ENCODE measurements at regions not wholly inside any gene's neighbourhood (a gene's known extent, or its start where the extent isn't known, plus 50 kb on each side); places are given as distances from the start of the nearest gene placed in this dataset.
"Not testable (repeated sequence)": the region's sequence is repeated elsewhere in the genome, so short reads cannot be mapped to it uniquely, and the experiment has no call there.

DNA sequence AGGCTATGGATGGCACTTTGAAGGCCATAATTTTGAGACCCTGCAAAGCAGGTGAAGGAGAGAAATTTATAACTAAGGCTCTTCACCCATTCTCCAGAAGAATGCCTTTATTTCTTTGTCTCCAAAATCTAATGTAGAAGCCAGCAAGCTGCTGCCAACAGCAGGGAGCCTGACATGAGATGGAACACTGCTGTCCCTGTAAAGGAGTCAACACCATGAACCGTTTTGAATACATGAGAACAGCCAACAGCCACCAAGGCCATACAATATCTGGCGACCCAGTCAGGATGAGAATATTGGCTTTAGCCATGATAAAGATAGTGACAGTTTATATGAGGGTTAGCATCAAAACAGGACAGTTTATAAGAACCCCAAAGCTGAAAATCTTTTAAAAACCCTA is 121.2 kb upstream of the LIFR start:
- Mint-ChIP-seq H3K9me3 (peaks cover 5% of the 10 kb centered on the region), H3K27ac (no peak overlapping the region), H3K4me1 (ENCODE audit: low read depth) (no peaks in the 10 kb centered on the region), H3K36me3 (ENCODE audit: low read depth) (no peaks in the 10 kb centered on the region), H3K4me3 (no peak overlapping the region), H3K27me3 (peaks cover 6% of the 10 kb centered on the region)
- intact Hi-C loops (cut with DNase I, micrococcal nuclease) = no loop called here
- H3K4me1 ChIP-seq (ENCODE audit: insufficient read depth, low read length) = no peaks in the 10 kb centered on the region
- no peak overlapping the region for H3K27ac ChIP-seq (ENCODE audit: low read depth in 1 of 2, low read length in 2 of 2)
- TF ChIP-seq, protein P1, sequence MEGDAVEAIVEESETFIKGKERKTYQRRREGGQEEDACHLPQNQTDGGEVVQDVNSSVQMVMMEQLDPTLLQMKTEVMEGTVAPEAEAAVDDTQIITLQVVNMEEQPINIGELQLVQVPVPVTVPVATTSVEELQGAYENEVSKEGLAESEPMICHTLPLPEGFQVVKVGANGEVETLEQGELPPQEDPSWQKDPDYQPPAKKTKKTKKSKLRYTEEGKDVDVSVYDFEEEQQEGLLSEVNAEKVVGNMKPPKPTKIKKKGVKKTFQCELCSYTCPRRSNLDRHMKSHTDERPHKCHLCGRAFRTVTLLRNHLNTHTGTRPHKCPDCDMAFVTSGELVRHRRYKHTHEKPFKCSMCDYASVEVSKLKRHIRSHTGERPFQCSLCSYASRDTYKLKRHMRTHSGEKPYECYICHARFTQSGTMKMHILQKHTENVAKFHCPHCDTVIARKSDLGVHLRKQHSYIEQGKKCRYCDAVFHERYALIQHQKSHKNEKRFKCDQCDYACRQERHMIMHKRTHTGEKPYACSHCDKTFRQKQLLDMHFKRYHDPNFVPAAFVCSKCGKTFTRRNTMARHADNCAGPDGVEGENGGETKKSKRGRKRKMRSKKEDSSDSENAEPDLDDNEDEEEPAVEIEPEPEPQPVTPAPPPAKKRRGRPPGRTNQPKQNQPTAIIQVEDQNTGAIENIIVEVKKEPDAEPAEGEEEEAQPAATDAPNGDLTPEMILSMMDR (IDR thresholded peaks at IDR 0.05) = no peak
- DNase-seq (no peak), ATAC-seq (ENCODE audit: poor library complexity) (no peak)
- H3K36me3 ChIP-seq (ENCODE audit: insufficient read depth, low read length) = no peaks in the 10 kb centered on the region
- POLR2A ChIA-PET = no interaction called here
- CTCF ChIA-PET = no interaction called here
- H3K27me3 ChIP-seq (ENCODE audit: control insufficient read depth in 1 of 2, insufficient read depth in 2 of 2, low read length in 2 of 2) = no peaks in the 10 kb centered on the region
- no peak overlapping the region for H3K4me3 ChIP-seq (ENCODE audit: low read length)
- H3K9me3 ChIP-seq (ENCODE audit: control insufficient read depth in 1 of 2, insufficient read depth in 1 of 2, low read length in 2 of 2) = no peaks in the 10 kb centered on the region

DNA sequence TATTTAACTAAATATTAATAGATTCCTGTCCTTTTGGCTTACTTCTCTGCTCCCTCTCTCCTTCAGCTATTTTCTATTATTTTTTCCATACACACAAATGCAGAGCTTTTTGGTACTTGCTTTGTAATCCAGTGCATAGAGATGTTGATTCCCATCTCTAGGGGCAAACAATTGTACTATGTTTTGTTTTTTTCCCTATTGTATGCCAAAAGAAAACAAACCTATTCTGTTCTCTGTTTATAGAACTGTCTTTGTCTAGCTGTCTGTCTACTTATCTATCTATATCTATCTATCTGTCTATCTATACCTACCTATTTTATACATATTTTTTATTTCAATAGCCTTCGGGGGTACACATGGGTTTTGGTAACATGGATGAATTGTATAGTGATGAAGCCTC is 121.6 kb upstream of the LIFR start:
- no peak overlapping the region for H3K4me3 ChIP-seq (ENCODE audit: low read length)
- H3K36me3 Mint-ChIP-seq (ENCODE audit: low read depth) = no peaks in the 10 kb centered on the region
- no peaks in the 10 kb centered on the region for H3K27me3 ChIP-seq (ENCODE audit: control insufficient read depth in 1 of 2, insufficient read depth in 2 of 2, low read length in 2 of 2)
- H3K4me1 ChIP-seq (ENCODE audit: insufficient read depth, low read length) = no peaks in the 10 kb centered on the region
- ATAC-seq (ENCODE audit: poor library complexity) (no peak), DNase-seq (no peak)
- POLR2A ChIA-PET = no interaction called here
- no peaks in the 10 kb centered on the region for H3K9me3 ChIP-seq (ENCODE audit: control insufficient read depth in 1 of 2, insufficient read depth in 1 of 2, low read length in 2 of 2)
- TF ChIP-seq, protein P1 (IDR thresholded peaks at IDR 0.05) = no peak
- peaks cover 8% of the 10 kb centered on the region for H3K27me3 Mint-ChIP-seq
- intact Hi-C loops (cut with DNase I, micrococcal nuclease) = no loop called here
- CTCF ChIA-PET = no interaction called here
- peaks cover 5% of the 10 kb centered on the region for H3K9me3 Mint-ChIP-seq
- H3K27ac ChIP-seq (ENCODE audit: low read depth in 1 of 2, low read length in 2 of 2) = no peak overlapping the region
- H3K4me3 Mint-ChIP-seq = no peak overlapping the region
- H3K4me1 Mint-ChIP-seq (ENCODE audit: low read depth) = no peaks in the 10 kb centered on the region
- no peaks in the 10 kb centered on the region for H3K36me3 ChIP-seq (ENCODE audit: insufficient read depth, low read length)
- no peak overlapping the region for H3K27ac Mint-ChIP-seq

DNA sequence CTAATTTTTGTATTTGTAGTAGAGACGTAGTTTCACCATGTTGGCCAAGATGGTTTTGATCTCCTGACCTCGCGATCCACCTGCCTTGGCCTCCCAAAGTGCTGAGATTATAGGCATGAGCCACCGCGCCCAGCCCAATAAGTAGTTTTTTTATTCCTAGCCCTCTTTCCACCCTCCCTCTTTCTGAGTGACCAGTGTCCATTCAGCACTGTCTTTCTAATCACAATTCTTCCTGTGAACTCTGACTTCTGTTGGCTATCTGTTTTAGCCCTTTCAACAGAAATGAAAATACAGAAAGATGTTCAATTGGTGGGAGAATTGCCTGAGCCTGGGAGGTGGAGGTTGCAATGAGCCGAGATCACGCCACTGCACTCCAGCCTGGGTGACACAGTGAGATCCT is 122.3 kb upstream of the LIFR start:
- H3K27me3 ChIP-seq (ENCODE audit: control insufficient read depth in 1 of 2, insufficient read depth in 2 of 2, low read length in 2 of 2); intact Hi-C loops (cut with DNase I, micrococcal nuclease); H3K36me3 ChIP-seq (ENCODE audit: insufficient read depth, low read length); H3K4me3 Mint-ChIP-seq; POLR2A ChIA-PET; H3K4me3 ChIP-seq (ENCODE audit: low read length); DNase-seq; H3K27ac ChIP-seq (ENCODE audit: low read depth in 1 of 2, low read length in 2 of 2); ATAC-seq (ENCODE audit: poor library complexity); H3K36me3 Mint-ChIP-seq (ENCODE audit: low read depth); CTCF ChIA-PET; H3K9me3 Mint-ChIP-seq; H3K27ac Mint-ChIP-seq; H3K4me1 Mint-ChIP-seq (ENCODE audit: low read depth); H3K4me1 ChIP-seq (ENCODE audit: insufficient read depth, low read length); H3K9me3 ChIP-seq (ENCODE audit: control insufficient read depth in 1 of 2, insufficient read depth in 1 of 2, low read length in 2 of 2): not testable (repeated sequence)
- H3K27me3 Mint-ChIP-seq = peaks cover 10% of the 10 kb centered on the region

DNA sequence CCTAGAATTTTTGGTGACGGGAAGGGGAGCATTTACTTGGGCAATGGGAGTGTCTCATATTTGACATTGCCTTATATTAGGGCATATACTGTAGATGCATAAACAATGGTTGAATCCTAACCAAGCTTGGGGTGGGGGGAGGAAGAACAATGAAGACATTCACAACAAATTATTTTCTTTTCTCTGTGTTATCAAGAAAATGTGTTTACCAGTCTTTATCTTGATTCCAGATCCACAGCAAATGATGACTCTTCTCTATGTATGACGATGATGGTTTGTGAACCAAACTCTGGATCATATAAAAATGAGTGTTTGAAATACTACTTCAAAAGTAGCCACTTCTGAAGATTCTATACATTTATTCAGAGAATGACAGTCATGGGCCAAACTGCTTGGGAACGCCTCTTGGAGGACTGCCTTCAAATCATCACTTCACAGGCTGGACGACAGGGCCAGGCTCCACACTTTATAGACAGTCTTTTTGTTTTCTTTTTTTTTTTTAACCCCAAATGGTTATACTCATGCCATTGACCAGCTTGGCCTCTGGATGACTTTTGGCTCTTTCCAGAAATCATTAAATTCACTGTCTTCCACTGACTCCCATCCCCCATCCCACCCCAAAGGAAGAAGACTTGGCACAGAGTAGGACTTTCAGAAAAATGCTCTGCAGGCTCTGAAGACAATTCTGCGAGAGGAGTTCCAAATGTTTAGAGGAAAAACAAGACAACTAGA is 123.8 kb upstream of the LIFR start:
- ATAC-seq (ENCODE audit: poor library complexity) (no peak), DNase-seq (no peak)
- Histone ChIP-seq H3K9me3 (ENCODE audit: control insufficient read depth in 1 of 2, insufficient read depth in 1 of 2, low read length in 2 of 2) (no peaks in the 10 kb centered on the region), H3K4me1 (ENCODE audit: insufficient read depth, low read length) (no peaks in the 10 kb centered on the region), H3K27me3 (ENCODE audit: control insufficient read depth in 1 of 2, insufficient read depth in 2 of 2, low read length in 2 of 2) (no peaks in the 10 kb centered on the region), H3K27ac (ENCODE audit: low read depth in 1 of 2, low read length in 2 of 2) (no peak overlapping the region), H3K36me3 (ENCODE audit: insufficient read depth, low read length) (no peaks in the 10 kb centered on the region), H3K4me3 (ENCODE audit: low read length) (no peak overlapping the region)
- Mint-ChIP-seq H3K4me3 (no peak overlapping the region), H3K27me3 (peaks cover 4% of the 10 kb centered on the region), H3K4me1 (ENCODE audit: low read depth) (no peaks in the 10 kb centered on the region), H3K9me3 (peaks cover 3% of the 10 kb centered on the region), H3K27ac (no peak overlapping the region), H3K36me3 (ENCODE audit: low read depth) (no peaks in the 10 kb centered on the region)
- intact Hi-C loops (cut with DNase I, micrococcal nuclease) = no loop called here
- ChIA-PET POLR2A (no interaction called here), CTCF (no interaction called here)
- TF ChIP-seq, protein P1 (IDR thresholded peaks at IDR 0.05) = no peak

All from CD4-positive, alpha-beta T cell (primary cell).